OCI-LY1 (cell line): ENCODE measurements at regions not wholly inside any gene's neighbourhood (a gene's known extent, or its start where the extent isn't known, plus 50 kb on each side); places are given as distances from the start of the nearest gene placed in this dataset.

Source experiments
- H2AFZ ChIP-seq: fragments of 200-600 bp; sonication (generic), shearing (Covaris generic); 2 replicates; pipeline ENCODE4 v1.6.0; 2014; ENCODE audit warnings: antibody characterized with exemption, mild to moderate bottlenecking, low read length
- H3F3A ChIP-seq: fragments of 200-600 bp; sonication (generic), shearing (Covaris generic); 2 replicates; pipeline ENCODE4 v1.6.0; 2014; ENCODE audit warnings: mild to moderate bottlenecking, antibody characterized with exemption, low read length, moderate library complexity; ENCODE audit not compliant: insufficient read depth
- H3K27ac ChIP-seq: fragments of 200-600 bp; sonication (generic); 2 replicates; pipeline ENCODE4 v1.5.1; 2014; ENCODE audit warnings: low read length, mixed run types, mild to moderate bottlenecking, low read depth; ENCODE audit not compliant: poor library complexity, severe bottlenecking
- H3K27me3 ChIP-seq: fragments of 200-600 bp; sonication (generic); 2 replicates; pipeline ENCODE4 v1.6.0; 2014; ENCODE audit warnings: antibody characterized with exemption, mild to moderate bottlenecking, low read length, moderate library complexity; ENCODE audit not compliant: insufficient read depth
- H3K36me3 ChIP-seq: fragments of 200-600 bp; sonication (generic); 2 replicates; pipeline ENCODE4 v1.6.1; 2014; ENCODE audit warnings: mild to moderate bottlenecking, antibody characterized with exemption, low read length, moderate library complexity, mixed read lengths; ENCODE audit not compliant: insufficient read depth
- H3K4me1 ChIP-seq: fragments of 200-600 bp; sonication (generic); 2 replicates; pipeline ENCODE4 v1.5.1; 2014; ENCODE audit warnings: mild to moderate bottlenecking, low read length, moderate library complexity; ENCODE audit not compliant: insufficient read depth, severe bottlenecking
- H3K4me2 ChIP-seq: fragments of 200-600 bp; sonication (generic), shearing (Covaris generic); 2 replicates; pipeline ENCODE4 v1.6.1; 2014; ENCODE audit warnings: low read length
- H3K4me3 ChIP-seq: fragments of 200-600 bp; sonication (generic); 2 replicates; pipeline ENCODE4 v1.5.1; 2014; ENCODE audit warnings: low read length, low read depth, mild to moderate bottlenecking, mixed read lengths; ENCODE audit not compliant: poor library complexity, severe bottlenecking
- H3K79me2 ChIP-seq: fragments of 200-600 bp; shearing (Covaris generic); 2 replicates; pipeline ENCODE4 v1.6.1; 2016; ENCODE audit warnings: mixed run types, low read length, mixed read lengths; ENCODE audit not compliant: insufficient read depth
- H3K9ac ChIP-seq: fragments of 200-600 bp; sonication (generic), shearing (Covaris generic); 2 replicates; pipeline ENCODE4 v1.6.1; 2014; ENCODE audit warnings: mild to moderate bottlenecking, low read length, mixed read lengths
- H3K9me2 ChIP-seq: fragments of 200-600 bp; sonication (generic), shearing (Covaris generic); 2 replicates; pipeline ENCODE4 v1.6.1; 2014; ENCODE audit warnings: low read depth, mild to moderate bottlenecking, low read length, mixed read lengths
- H3K9me3 ChIP-seq: fragments of 200-600 bp; shearing (Covaris generic); 2 replicates; pipeline ENCODE4 v1.6.1; 2014; ENCODE audit warnings: low read length, mixed read lengths
- H4K20me1 ChIP-seq: fragments of 200-600 bp; sonication (generic), shearing (Covaris generic); 2 replicates; pipeline ENCODE4 v1.6.0; 2016; ENCODE audit warnings: mild to moderate bottlenecking, low read length; ENCODE audit not compliant: insufficient read depth
- EZH2 ChIP-seq: fragments of 200-600 bp; sonication (generic), shearing (Covaris generic); IDR thresholded peaks from 2 replicates; pipeline ENCODE4 v1.8.0; 2017; ENCODE audit warnings: borderline replicate concordance, mixed run types, mild to moderate bottlenecking, antibody characterized with exemption, low read length, moderate library complexity, mixed read lengths
- TF ChIP-seq, protein P1 (sequence below): fragments of 200-600 bp; sonication (generic), shearing (Covaris generic); IDR thresholded peaks from 2 replicates; pipeline ENCODE4 v1.5.1; 2017; ENCODE audit warnings: mild to moderate bottlenecking, antibody characterized with exemption, low read length, moderate library complexity, mixed read lengths

DNA sequence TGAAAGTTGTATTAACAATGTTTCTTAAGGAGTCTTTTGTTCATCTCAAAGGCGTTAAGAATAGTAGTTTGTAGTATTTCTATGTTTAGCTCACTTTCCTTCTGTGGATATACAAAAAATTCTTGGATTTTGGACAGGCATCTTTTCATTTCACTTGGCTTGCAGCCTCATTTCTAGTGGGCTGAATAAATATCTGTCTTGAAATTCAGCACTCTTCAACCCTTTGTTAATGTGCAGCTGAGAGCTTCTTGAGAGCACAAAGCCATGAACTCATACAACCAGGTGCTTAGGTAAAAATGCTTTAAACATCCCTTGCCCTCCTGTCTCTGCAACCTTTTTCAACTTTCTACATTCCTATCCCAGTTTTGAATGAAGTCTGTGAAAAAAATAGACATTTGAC is 1003.2 kb downstream of the C4orf33 start:
- Histone ChIP-seq H3K4me1 (no peaks in the 10 kb centered on the region), H3K79me2 (no peaks in the 10 kb centered on the region), H3K4me2 (no peak overlapping the region), H2AFZ (no peak overlapping the region), H4K20me1 (no peaks in the 10 kb centered on the region), H3K9me2 (no peaks in the 10 kb centered on the region), H3K36me3 (no peaks in the 10 kb centered on the region), H3K9ac (no peak overlapping the region), H3K4me3 (no peak overlapping the region), H3K27ac (no peak overlapping the region), H3K27me3 (no peaks in the 10 kb centered on the region), H3K9me3 (no peaks in the 10 kb centered on the region), H3F3A (no peaks in the 10 kb centered on the region)
- no peak for TF ChIP-seq EZH2
- TF ChIP-seq, protein P1, sequence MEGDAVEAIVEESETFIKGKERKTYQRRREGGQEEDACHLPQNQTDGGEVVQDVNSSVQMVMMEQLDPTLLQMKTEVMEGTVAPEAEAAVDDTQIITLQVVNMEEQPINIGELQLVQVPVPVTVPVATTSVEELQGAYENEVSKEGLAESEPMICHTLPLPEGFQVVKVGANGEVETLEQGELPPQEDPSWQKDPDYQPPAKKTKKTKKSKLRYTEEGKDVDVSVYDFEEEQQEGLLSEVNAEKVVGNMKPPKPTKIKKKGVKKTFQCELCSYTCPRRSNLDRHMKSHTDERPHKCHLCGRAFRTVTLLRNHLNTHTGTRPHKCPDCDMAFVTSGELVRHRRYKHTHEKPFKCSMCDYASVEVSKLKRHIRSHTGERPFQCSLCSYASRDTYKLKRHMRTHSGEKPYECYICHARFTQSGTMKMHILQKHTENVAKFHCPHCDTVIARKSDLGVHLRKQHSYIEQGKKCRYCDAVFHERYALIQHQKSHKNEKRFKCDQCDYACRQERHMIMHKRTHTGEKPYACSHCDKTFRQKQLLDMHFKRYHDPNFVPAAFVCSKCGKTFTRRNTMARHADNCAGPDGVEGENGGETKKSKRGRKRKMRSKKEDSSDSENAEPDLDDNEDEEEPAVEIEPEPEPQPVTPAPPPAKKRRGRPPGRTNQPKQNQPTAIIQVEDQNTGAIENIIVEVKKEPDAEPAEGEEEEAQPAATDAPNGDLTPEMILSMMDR = no peak

DNA sequence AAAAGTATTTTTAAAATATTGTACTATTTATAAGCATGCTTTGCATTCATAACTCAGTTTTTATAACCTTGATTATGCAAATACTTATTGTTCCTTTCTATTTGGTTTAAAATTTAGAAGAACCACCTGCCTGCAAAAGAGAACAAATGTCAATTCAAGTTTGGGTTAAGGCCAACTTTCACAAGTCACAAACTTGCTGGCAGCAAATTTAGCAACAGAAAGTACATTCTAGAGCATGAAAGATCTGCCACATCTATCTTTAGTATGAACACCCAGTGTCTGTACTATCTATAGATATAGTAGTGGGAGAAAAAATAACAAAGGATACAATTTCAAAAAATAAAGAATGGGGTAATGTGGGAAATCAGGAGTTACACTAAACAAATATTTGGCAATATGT is 1014.2 kb downstream of the C4orf33 start:
- Histone ChIP-seq H3F3A (no peaks in the 10 kb centered on the region), H3K4me1 (no peaks in the 10 kb centered on the region), H3K27ac (no peak overlapping the region), H3K4me2 (no peak overlapping the region), H3K9me2 (no peaks in the 10 kb centered on the region), H3K4me3 (no peak overlapping the region), H3K9me3 (no peaks in the 10 kb centered on the region), H3K9ac (no peak overlapping the region), H3K36me3 (no peaks in the 10 kb centered on the region), H2AFZ (no peak overlapping the region), H4K20me1 (no peaks in the 10 kb centered on the region), H3K79me2 (no peaks in the 10 kb centered on the region), H3K27me3 (no peaks in the 10 kb centered on the region)
- no peak for TF ChIP-seq EZH2
- TF ChIP-seq, protein P1 = no peak

DNA sequence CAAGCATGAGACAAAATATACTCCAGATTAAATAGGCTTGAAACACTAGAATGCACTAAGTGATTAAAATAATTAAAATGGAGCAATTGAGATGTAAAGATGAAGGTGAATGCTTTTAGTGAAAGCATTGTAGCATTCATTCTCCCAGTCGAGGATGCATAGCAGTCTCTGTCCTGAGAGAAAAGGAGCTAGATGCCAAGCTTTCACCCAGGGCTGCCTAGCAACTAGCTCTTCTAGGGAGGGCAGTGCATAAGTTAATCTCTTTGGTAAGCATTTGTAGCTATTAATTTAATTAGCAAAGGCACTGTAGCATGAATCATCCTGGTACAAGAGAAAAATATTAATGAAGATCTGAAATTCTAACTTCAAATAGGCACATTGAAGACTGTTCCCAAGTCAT is 1014.8 kb downstream of the C4orf33 start:
- Histone ChIP-seq H3K4me2 (no peak overlapping the region), H3K9ac (no peak overlapping the region), H3K36me3 (no peaks in the 10 kb centered on the region), H3F3A (no peaks in the 10 kb centered on the region), H3K9me3 (no peaks in the 10 kb centered on the region), H2AFZ (no peak overlapping the region), H4K20me1 (no peaks in the 10 kb centered on the region), H3K4me1 (no peaks in the 10 kb centered on the region), H3K27ac (no peak overlapping the region), H3K4me3 (no peak overlapping the region), H3K9me2 (no peaks in the 10 kb centered on the region), H3K79me2 (no peaks in the 10 kb centered on the region), H3K27me3 (no peaks in the 10 kb centered on the region)
- no peak for TF ChIP-seq EZH2
- TF ChIP-seq, protein P1 = no peak
